ENCODE measurements at regions not wholly inside any gene's neighbourhood (a gene's known extent, or its start where the extent isn't known, plus 50 kb on each side); places are given as distances from the start of the nearest gene placed in this dataset.

GRCh38 chrX:45975633-45976032 lies 569.6 kb downstream of the ZNF674 start:
- Mint-ChIP-seq H3K27ac (no peak overlapping the region), H3K4me1 (peaks cover 6% of the 10 kb centered on the region), H3K27me3 (ENCODE audit: insufficient read depth, low read depth) (peaks cover 3% of the 10 kb centered on the region), H3K36me3 (no peaks in the 10 kb centered on the region), H3K9me3 (peaks cover 8% of the 10 kb centered on the region), H3K4me3 (no peak overlapping the region)
- H4K20me1 ChIP-seq (ENCODE audit: low read depth) = no peaks in the 10 kb centered on the region
- H3K79me2 ChIP-seq (ENCODE audit: low read depth) = no peaks in the 10 kb centered on the region
- H3K9me3 ChIP-seq (ENCODE audit: low read depth) = no peaks in the 10 kb centered on the region
- no peak overlapping the region for H3K4me3 ChIP-seq
- no peaks in the 10 kb centered on the region for H3K27me3 ChIP-seq
- H3K4me1 ChIP-seq = peaks cover 28% of the 10 kb centered on the region
- TF ChIP-seq EZH2 (IDR thresholded peaks at IDR 0.05) (no peak), EZH2phosphoT487 (IDR thresholded peaks at IDR 0.05) (no peak), CTCF (IDR thresholded peaks at IDR 0.05) (no peak)
- no peak overlapping the region for H2AFZ ChIP-seq (replicated peaks)
- peaks cover 19% of the 10 kb centered on the region for H3F3A ChIP-seq (ENCODE audit: low read depth)
- H3K9ac ChIP-seq = no peak overlapping the region
- no peak for DNase-seq (ENCODE audit: low spot score)
- no peaks in the 10 kb centered on the region for H3K36me3 ChIP-seq
- H3K27ac ChIP-seq = no peak overlapping the region
- H3K4me2 ChIP-seq = no peak overlapping the region

GRCh38 chrX:45972636-45973035 lies 572.6 kb downstream of the ZNF674 start:
- DNase-seq (ENCODE audit: low spot score) = peak; percentile 60
- TF ChIP-seq EZH2phosphoT487 (IDR thresholded peaks at IDR 0.05) (no peak), EZH2 (IDR thresholded peaks at IDR 0.05) (no peak), CTCF (IDR thresholded peaks at IDR 0.05) (no peak)
- no peak overlapping the region for H2AFZ ChIP-seq (replicated peaks)
- peaks cover 19% of the 10 kb centered on the region for H3F3A ChIP-seq (ENCODE audit: low read depth)
- peaks cover 20% of the 10 kb centered on the region for H3K4me1 ChIP-seq
- no peak overlapping the region for H3K9ac ChIP-seq
- Mint-ChIP-seq H3K27me3 (ENCODE audit: insufficient read depth, low read depth) (peaks cover 3% of the 10 kb centered on the region), H3K36me3 (no peaks in the 10 kb centered on the region), H3K4me3 (no peak overlapping the region), H3K4me1 (peaks cover 3% of the 10 kb centered on the region), H3K27ac (no peak overlapping the region), H3K9me3 (peaks cover 8% of the 10 kb centered on the region)
- H3K4me2 ChIP-seq = peak overlapping the region; percentile 14
- H3K27ac ChIP-seq = peak overlapping the region; percentile 40
- no peak overlapping the region for H3K4me3 ChIP-seq
- no peaks in the 10 kb centered on the region for H3K36me3 ChIP-seq
- H3K27me3 ChIP-seq = no peaks in the 10 kb centered on the region
- no peaks in the 10 kb centered on the region for H3K79me2 ChIP-seq (ENCODE audit: low read depth)
- no peaks in the 10 kb centered on the region for H3K9me3 ChIP-seq (ENCODE audit: low read depth)
- H4K20me1 ChIP-seq (ENCODE audit: low read depth) = no peaks in the 10 kb centered on the region

- Mint-ChIP-seq H3K36me3 (peaks cover 2% of the 10 kb centered on the region), H3K27ac (no peak overlapping the region), H3K4me3 (no peak overlapping the region), H3K27me3 (ENCODE audit: insufficient read depth, low read depth) (no peaks in the 10 kb centered on the region), H3K4me1 (peaks cover 2% of the 10 kb centered on the region), H3K9me3 (peaks cover 13% of the 10 kb centered on the region)
- Histone ChIP-seq H3K27me3 (no peaks in the 10 kb centered on the region), H3F3A (ENCODE audit: low read depth) (no peaks in the 10 kb centered on the region), H3K4me1 (no peaks in the 10 kb centered on the region), H3K79me2 (ENCODE audit: low read depth) (no peaks in the 10 kb centered on the region), H3K4me2 (no peak overlapping the region), H3K9ac (no peak overlapping the region), H4K20me1 (ENCODE audit: low read depth) (no peaks in the 10 kb centered on the region), H3K27ac (no peak overlapping the region), H3K4me3 (no peak overlapping the region), H3K9me3 (ENCODE audit: low read depth) (no peaks in the 10 kb centered on the region), H2AFZ (replicated peaks) (no peak overlapping the region), H3K36me3 (no peaks in the 10 kb centered on the region)
- no peak for DNase-seq (ENCODE audit: low spot score)
- TF ChIP-seq EZH2phosphoT487 (IDR thresholded peaks at IDR 0.05) (no peak), EZH2 (IDR thresholded peaks at IDR 0.05) (no peak), CTCF (IDR thresholded peaks at IDR 0.05) (no peak)
Measured at GRCh38 chrX:45959567-45959966, 585.7 kb downstream of the ZNF674 start.

Data from neural progenitor cell (in vitro differentiated cells).